PC-3 (cell line): ENCODE measurements at regions not wholly inside any gene's neighbourhood (a gene's known extent, or its start where the extent isn't known, plus 50 kb on each side); places are given as distances from the start of the nearest gene placed in this dataset.

Experiments
- ATAC-seq: fragments of 200-7000 bp; cut with Tn5 transposase; 2 replicates; pipeline ENCODE4 v1.9.1; 2020; ENCODE audit warnings: mild to moderate bottlenecking, moderate library complexity
- BruUV-seq: library from RNA; stranded (reverse); fragments of 400-500 nt; replicated peaks from 2 replicates; lab custom pipeline; 2021; lab: Mats Ljungman, UMichigan
- CTCF ChIA-PET: fragments of 300-600 bp; sonication (Branson Sonifier 250); formaldehyde crosslinking; loops from one replicate; lab custom pipeline; 2022; ENCODE audit warnings: antibody characterized with exemption; lab: Charles Lee
- POLR2A ChIA-PET: fragments of 300-600 bp; sonication (Branson Sonifier 250); formaldehyde crosslinking; loops from one replicate; lab custom pipeline; 2022; ENCODE audit warnings: antibody characterized with exemption; ENCODE audit not compliant: unreplicated experiment; lab: Charles Lee
- DNase-seq: peaks from one replicate; pipeline ENCODE4 v3.0.0-alpha.2; 2015
- H2AFZ ChIP-seq: fragments of 300-600 bp; sonication (generic); 2 replicates; pipeline ENCODE4 v1.6.0; 2016; ENCODE audit warnings: antibody characterized with exemption, low read length
- H3F3A ChIP-seq: fragments of 300-600 bp; sonication (generic); one replicate; pipeline ENCODE4 v1.6.0; 2017; ENCODE audit warnings: antibody characterized with exemption, low read length, control low read depth, mild to moderate bottlenecking; ENCODE audit not compliant: unreplicated experiment
- H3K27ac ChIP-seq: fragments of 300-600 bp; sonication (generic); 2 replicates; pipeline ENCODE4 v1.5.1; 2016; ENCODE audit warnings: mild to moderate bottlenecking, low read length
- H3K27me3 ChIP-seq: fragments of 300-600 bp; sonication (generic); 2 replicates; pipeline ENCODE4 v1.6.1; 2016; ENCODE audit warnings: low read length, mixed read lengths
- H3K36me3 ChIP-seq: fragments of 300-600 bp; sonication (generic); 2 replicates; pipeline ENCODE4 v1.6.1; 2016; ENCODE audit warnings: low read depth, mixed run types, low read length, mixed read lengths
- H3K4me1 ChIP-seq: fragments of 300-600 bp; sonication (generic); 2 replicates; pipeline ENCODE4 v1.5.1; 2016; ENCODE audit warnings: low read length; ENCODE audit not compliant: insufficient read depth
- H3K4me2 ChIP-seq: fragments of 300-600 bp; sonication (generic); 2 replicates; pipeline ENCODE4 v1.6.0; 2016; ENCODE audit warnings: low read length
- H3K4me3 ChIP-seq: fragments of 300-600 bp; sonication (generic); 2 replicates; pipeline ENCODE4 v1.5.1; 2016; ENCODE audit warnings: mild to moderate bottlenecking, low read length, mixed read lengths
- H3K79me2 ChIP-seq: fragments of 300-600 bp; sonication (generic); 2 replicates; pipeline ENCODE4 v1.6.1; 2017; ENCODE audit warnings: low read length, mixed read lengths
- H3K9ac ChIP-seq: fragments of 300-600 bp; sonication (generic); 2 replicates; pipeline ENCODE4 v1.6.0; 2016; ENCODE audit warnings: mild to moderate bottlenecking, low read length
- H3K9me2 ChIP-seq: fragments of 300-600 bp; sonication (generic); replicated peaks from 2 replicates; pipeline ENCODE4 v1.6.1; 2016; ENCODE audit warnings: mixed run types, low read length, mixed read lengths
- H3K9me3 ChIP-seq: fragments of 300-600 bp; sonication (generic); 2 replicates; pipeline ENCODE4 v1.6.1; 2016; ENCODE audit warnings: low read length, mixed read lengths
- H4K20me1 ChIP-seq: fragments of 300-600 bp; sonication (generic); 2 replicates; pipeline ENCODE4 v1.6.1; 2016; ENCODE audit warnings: low read length, mixed read lengths
- EZH2 ChIP-seq: fragments of 300-600 bp; sonication (generic); IDR thresholded peaks from one replicate; pipeline ENCODE4 v1.6.1; 2017; ENCODE audit warnings: antibody characterized with exemption, mild to moderate bottlenecking, low read length; ENCODE audit not compliant: unreplicated experiment
- EZH2phosphoT487 ChIP-seq: fragments of 300-600 bp; sonication (generic); IDR thresholded peaks from 2 replicates; pipeline ENCODE4 v1.6.1; 2018; ENCODE audit warnings: mild to moderate bottlenecking, antibody characterized with exemption, low read length, borderline replicate concordance
- intact Hi-C: fragments of 100-400 bp; cut with micrococcal nuclease; formaldehyde crosslinking; loops from 2 replicates; pipeline ENCODE4 v1.9.0; 2023
- TF ChIP-seq, protein P1 (sequence below): fragments of 300-600 bp; sonication (generic); conservative IDR thresholded peaks from 2 replicates; pipeline ENCODE4 v1.5.1; 2017; ENCODE audit warnings: antibody characterized with exemption, low read depth, mild to moderate bottlenecking, low read length

GRCh38 chr14:51328064-51328771 is 88.2 kb downstream of the TMX1 start:
- H3K4me3 ChIP-seq, result no peak overlapping the region
- TF ChIP-seq EZH2phosphoT487 (no peak), EZH2 (no peak)
- TF ChIP-seq, protein P1, sequence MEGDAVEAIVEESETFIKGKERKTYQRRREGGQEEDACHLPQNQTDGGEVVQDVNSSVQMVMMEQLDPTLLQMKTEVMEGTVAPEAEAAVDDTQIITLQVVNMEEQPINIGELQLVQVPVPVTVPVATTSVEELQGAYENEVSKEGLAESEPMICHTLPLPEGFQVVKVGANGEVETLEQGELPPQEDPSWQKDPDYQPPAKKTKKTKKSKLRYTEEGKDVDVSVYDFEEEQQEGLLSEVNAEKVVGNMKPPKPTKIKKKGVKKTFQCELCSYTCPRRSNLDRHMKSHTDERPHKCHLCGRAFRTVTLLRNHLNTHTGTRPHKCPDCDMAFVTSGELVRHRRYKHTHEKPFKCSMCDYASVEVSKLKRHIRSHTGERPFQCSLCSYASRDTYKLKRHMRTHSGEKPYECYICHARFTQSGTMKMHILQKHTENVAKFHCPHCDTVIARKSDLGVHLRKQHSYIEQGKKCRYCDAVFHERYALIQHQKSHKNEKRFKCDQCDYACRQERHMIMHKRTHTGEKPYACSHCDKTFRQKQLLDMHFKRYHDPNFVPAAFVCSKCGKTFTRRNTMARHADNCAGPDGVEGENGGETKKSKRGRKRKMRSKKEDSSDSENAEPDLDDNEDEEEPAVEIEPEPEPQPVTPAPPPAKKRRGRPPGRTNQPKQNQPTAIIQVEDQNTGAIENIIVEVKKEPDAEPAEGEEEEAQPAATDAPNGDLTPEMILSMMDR, result no peak
- H3K4me1 ChIP-seq, result peaks cover 15% of the 10 kb centered on the region
- no peaks in the 10 kb centered on the region for H3K9me3 ChIP-seq
- intact Hi-C loops, result no loop called here
- BruUV-seq, result no TSS peak
- peak; percentile 38 for ATAC-seq
- H3K9me2 ChIP-seq, result no peaks in the 10 kb centered on the region
- peak; percentile 41 for DNase-seq
- H4K20me1 ChIP-seq, result no peaks in the 10 kb centered on the region
- H3K4me2 ChIP-seq, result peak overlapping the region; percentile 32; the same call in 1 of the 2 replicates
- no peak overlapping the region for H3K27ac ChIP-seq
- no peaks in the 10 kb centered on the region for H3K79me2 ChIP-seq
- H3F3A ChIP-seq, result no peaks in the 10 kb centered on the region
- H3K27me3 ChIP-seq, result no peaks in the 10 kb centered on the region
- ChIA-PET CTCF (no interaction called here), POLR2A (no interaction called here)
- H3K9ac ChIP-seq, result no peak overlapping the region
- H2AFZ ChIP-seq, result peak overlapping the region; percentile 59
- H3K36me3 ChIP-seq, result no peaks in the 10 kb centered on the region

DNA sequence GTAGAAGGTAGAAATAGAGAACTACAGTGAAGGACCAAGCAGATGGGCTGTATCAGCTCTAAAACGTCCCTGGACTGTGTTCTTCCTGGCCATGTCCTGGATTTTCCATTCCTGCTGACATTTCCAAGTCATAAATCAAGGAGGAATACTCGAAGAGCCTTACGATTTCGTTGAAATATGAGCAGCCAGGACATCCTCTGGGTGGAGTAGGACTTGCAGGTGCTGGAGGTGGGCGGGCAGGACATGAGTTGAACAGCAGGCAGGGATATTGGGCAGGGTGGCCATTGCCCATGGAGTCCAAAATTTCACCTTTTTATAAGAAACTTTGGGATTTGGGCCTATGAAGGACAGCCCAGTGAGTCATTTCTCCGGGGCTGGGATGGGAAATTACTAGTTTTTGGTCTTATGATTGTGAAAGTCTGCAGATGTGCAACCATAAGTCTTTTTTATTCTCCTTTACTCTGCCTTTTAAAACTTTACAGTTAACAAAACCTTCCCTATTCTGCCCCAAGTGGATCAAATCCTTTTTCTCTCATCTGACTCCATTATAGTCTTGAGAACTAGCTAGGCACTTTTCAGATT is 88.8 kb downstream of the TMX1 start:
- H2AFZ ChIP-seq, result no peak overlapping the region
- no peaks in the 10 kb centered on the region for H3K36me3 ChIP-seq
- H3K79me2 ChIP-seq, result no peaks in the 10 kb centered on the region
- H4K20me1 ChIP-seq, result no peaks in the 10 kb centered on the region
- ATAC-seq (no peak), DNase-seq (no peak)
- no peaks in the 10 kb centered on the region for H3K9me2 ChIP-seq
- no peaks in the 10 kb centered on the region for H3F3A ChIP-seq
- H3K4me3 ChIP-seq, result no peak overlapping the region
- POLR2A ChIA-PET, result no interaction called here
- no peak overlapping the region for H3K4me2 ChIP-seq
- TF ChIP-seq, protein P1, result no peak
- TF ChIP-seq EZH2 (no peak), EZH2phosphoT487 (no peak)
- CTCF ChIA-PET, result no interaction called here
- H3K9ac ChIP-seq, result no peak overlapping the region
- no peak overlapping the region for H3K27ac ChIP-seq
- intact Hi-C loops, result no loop called here
- H3K27me3 ChIP-seq, result no peaks in the 10 kb centered on the region
- BruUV-seq, result no TSS peak
- peaks cover 15% of the 10 kb centered on the region for H3K4me1 ChIP-seq
- no peaks in the 10 kb centered on the region for H3K9me3 ChIP-seq
